ENCODE measurements at regions not wholly inside any gene's neighbourhood (a gene's known extent, or its start where the extent isn't known, plus 50 kb on each side); places are given as distances from the start of the nearest gene placed in this dataset.

DNA sequence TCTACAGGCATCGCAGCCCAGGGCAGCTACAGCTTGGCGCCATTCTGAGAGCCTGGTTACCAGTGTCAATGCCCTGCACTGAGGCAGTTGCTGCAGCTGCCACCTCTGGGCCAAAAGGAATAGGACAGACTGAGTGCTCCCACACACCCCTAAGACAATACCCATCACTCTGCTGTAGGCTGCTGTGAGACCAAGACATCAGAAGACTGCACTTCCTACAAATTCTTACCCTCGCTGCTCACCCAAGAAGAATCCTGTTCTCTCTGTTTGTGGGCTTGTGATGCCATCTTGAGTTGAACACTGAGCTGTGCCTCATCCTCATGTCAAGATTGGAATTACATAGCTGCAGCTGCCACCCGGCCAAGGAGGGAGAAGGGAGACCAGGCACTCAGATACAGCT lies 1847.0 kb upstream of the PCDH10 start:
- no peak for DNase-seq
- no peak overlapping the region for H3K4me3 ChIP-seq
- no peaks in the 10 kb centered on the region for H3K36me3 ChIP-seq
- H3K4me1 ChIP-seq, result no peaks in the 10 kb centered on the region
- no peaks in the 10 kb centered on the region for H3K27me3 ChIP-seq
- WGBS, 2 donors, result 69 to 92% methylated on average over 3 of the region's 4 CpGs
- no peaks in the 10 kb centered on the region for H3K9me3 ChIP-seq
- H3K27ac ChIP-seq, result no peak overlapping the region
- TF ChIP-seq, protein P1, sequence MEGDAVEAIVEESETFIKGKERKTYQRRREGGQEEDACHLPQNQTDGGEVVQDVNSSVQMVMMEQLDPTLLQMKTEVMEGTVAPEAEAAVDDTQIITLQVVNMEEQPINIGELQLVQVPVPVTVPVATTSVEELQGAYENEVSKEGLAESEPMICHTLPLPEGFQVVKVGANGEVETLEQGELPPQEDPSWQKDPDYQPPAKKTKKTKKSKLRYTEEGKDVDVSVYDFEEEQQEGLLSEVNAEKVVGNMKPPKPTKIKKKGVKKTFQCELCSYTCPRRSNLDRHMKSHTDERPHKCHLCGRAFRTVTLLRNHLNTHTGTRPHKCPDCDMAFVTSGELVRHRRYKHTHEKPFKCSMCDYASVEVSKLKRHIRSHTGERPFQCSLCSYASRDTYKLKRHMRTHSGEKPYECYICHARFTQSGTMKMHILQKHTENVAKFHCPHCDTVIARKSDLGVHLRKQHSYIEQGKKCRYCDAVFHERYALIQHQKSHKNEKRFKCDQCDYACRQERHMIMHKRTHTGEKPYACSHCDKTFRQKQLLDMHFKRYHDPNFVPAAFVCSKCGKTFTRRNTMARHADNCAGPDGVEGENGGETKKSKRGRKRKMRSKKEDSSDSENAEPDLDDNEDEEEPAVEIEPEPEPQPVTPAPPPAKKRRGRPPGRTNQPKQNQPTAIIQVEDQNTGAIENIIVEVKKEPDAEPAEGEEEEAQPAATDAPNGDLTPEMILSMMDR (IDR thresholded peaks at IDR 0.05), result no peak
- TF ChIP-seq POLR2A (IDR thresholded peaks at IDR 0.05), result no peak
- intact Hi-C loops (cut with DNase I), result no loop called here

DNA sequence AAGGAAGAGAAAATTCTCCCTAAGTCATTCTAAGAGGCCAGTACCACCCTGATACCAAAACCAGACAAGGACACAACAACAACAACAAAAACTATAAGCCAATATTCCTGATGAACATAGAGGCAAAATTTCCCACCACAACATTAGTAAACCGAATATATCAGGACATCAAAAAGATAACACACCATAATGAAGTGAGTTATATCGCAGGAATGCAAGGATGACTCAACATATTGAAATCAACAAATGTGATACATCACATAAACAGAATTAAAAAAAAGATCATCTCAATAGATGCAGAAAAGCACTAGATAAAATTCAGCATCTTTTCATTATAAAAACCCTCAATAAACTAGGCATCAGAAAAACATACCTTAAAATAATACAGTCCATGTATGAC lies 1844.4 kb upstream of the PCDH10 start:
- WGBS, 2 donors, result 71 to 80% methylated on average over 2 of the region's 2 CpGs
- H3K9me3 ChIP-seq, result no peaks in the 10 kb centered on the region
- intact Hi-C loops (cut with DNase I), result no loop called here
- H3K4me1 ChIP-seq, result no peaks in the 10 kb centered on the region
- DNase-seq, result no peak
- no peak for TF ChIP-seq POLR2A (IDR thresholded peaks at IDR 0.05)
- TF ChIP-seq, protein P1 (IDR thresholded peaks at IDR 0.05), result no peak
- no peak overlapping the region for H3K4me3 ChIP-seq
- H3K36me3 ChIP-seq, result no peaks in the 10 kb centered on the region
- no peaks in the 10 kb centered on the region for H3K27me3 ChIP-seq
- H3K27ac ChIP-seq, result no peak overlapping the region

DNA sequence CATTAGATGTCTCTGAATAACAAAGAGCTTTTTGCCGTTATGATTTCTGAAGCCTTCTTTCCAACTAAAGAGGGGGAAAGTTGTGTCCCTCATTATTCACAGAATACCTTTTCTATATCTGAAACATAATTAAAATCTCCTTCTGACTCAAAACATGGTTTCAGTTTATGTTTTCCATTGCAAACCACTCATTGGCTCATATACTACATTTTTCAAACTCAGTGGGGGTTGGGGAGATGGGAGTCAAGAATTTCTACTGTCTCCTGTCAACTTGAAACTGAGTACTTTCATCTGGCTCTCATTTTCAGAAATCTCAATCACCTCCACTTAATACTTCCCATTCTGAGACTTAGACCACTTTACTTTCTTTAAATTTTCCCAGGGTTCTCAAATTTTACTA lies 1839.5 kb upstream of the PCDH10 start:
- Histone ChIP-seq H3K27me3 (no peaks in the 10 kb centered on the region), H3K9me3 (no peaks in the 10 kb centered on the region), H3K4me3 (no peak overlapping the region), H3K4me1 (no peaks in the 10 kb centered on the region), H3K27ac (no peak overlapping the region), H3K36me3 (no peaks in the 10 kb centered on the region)
- TF ChIP-seq, protein P1 (IDR thresholded peaks at IDR 0.05), result no peak
- no peak for TF ChIP-seq POLR2A (IDR thresholded peaks at IDR 0.05)
- intact Hi-C loops (cut with DNase I), result no loop called here
- 82 to 100% methylated on average over 1 of the region's 1 CpG for WGBS, 2 donors
- no peak for DNase-seq

DNA sequence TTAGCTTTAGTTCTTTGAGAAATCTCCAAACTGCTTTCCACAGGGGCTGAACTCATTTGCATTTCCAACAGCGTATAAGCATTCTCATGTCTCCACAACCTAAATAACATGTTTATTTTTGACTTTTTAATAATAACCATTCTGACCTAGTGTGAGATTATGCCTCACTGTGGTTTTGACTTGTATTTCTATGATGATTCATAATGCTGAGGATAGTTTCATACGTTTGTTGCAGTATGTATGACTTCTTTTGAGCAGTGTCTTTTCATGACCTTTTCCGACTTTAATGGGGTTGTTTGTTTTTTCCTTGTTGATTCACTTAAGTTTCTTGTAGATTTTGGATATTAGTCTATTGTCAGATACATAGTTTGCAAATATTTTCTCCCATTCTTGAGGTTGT lies 1833.0 kb upstream of the PCDH10 start:
- H3K4me1 ChIP-seq, result no peaks in the 10 kb centered on the region
- no peak for DNase-seq
- H3K27ac ChIP-seq, result no peak overlapping the region
- H3K27me3 ChIP-seq, result no peaks in the 10 kb centered on the region
- TF ChIP-seq, protein P1 (IDR thresholded peaks at IDR 0.05), result no peak
- no peak for TF ChIP-seq POLR2A (IDR thresholded peaks at IDR 0.05)
- WGBS, 2 donors, result 49 to 73% methylated on average over 3 of the region's 3 CpGs
- no peaks in the 10 kb centered on the region for H3K9me3 ChIP-seq
- intact Hi-C loops (cut with DNase I), result no loop called here
- H3K4me3 ChIP-seq, result no peak overlapping the region
- no peaks in the 10 kb centered on the region for H3K36me3 ChIP-seq

DNA sequence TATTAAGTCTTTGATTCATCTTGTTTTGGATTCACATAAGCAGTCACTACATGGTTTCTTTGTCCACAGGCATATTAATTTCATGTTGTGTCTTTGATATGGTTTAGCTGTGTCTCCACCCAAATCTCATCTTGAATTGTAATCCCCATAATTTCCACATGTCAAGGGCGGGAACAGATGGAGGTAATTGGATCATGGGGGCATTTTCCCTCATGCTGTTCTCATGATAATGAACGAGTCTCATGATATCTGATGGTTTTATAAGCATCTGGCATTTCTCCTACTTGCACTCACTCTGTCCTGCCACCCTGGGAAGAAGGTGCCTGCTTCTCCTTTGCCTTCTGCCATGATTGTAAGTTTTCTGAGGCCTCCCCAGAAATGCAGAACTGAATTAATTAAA lies 1811.2 kb upstream of the PCDH10 start:
- Histone ChIP-seq H3K27me3 (no peaks in the 10 kb centered on the region), H3K4me3 (no peak overlapping the region), H3K4me1 (no peaks in the 10 kb centered on the region), H3K27ac (no peak overlapping the region), H3K9me3 (no peaks in the 10 kb centered on the region), H3K36me3 (no peaks in the 10 kb centered on the region)
- TF ChIP-seq POLR2A (IDR thresholded peaks at IDR 0.05), result no peak
- TF ChIP-seq, protein P1 (IDR thresholded peaks at IDR 0.05), result no peak
- no peak for DNase-seq
- intact Hi-C loops (cut with DNase I), result no loop called here
- WGBS, 2 donors, result 58 to 67% methylated on average over 2 of the region's 2 CpGs
